ENCODE measurements at regions not wholly inside any gene's neighbourhood (a gene's known extent, or its start where the extent isn't known, plus 50 kb on each side); places are given as distances from the start of the nearest gene placed in this dataset.

DNA sequence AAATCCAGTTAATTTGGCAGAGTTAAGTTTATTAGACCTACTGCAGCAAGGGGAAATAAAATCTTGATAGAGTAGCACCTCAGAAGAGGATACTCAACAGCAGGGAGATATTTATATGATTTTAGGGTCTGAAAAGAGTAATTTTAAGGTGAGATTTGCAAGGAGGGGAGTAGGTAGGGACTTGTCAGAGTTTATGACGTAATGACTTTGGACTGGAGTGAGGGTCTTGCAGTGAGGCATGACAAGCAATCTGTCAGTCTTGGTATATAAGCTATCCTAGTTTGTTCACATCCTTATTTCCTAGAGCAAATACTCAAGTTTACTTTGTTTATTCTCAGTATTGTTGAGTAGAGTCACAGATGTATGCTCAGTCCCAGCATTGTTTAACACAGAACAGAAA, 722.6 kb downstream of the TLE4 start:
- DNase-seq (no peak), ATAC-seq (no peak)
- H3K4me1 ChIP-seq, result no peaks in the 10 kb centered on the region
- H3K27ac ChIP-seq, result no peak overlapping the region
- intact Hi-C loops (cut with DNase I; ENCODE audit: low total_unique reads), result no loop called here
- in situ Hi-C loops (cut with MboI; ENCODE audit: low sequenced_read_pairs in 4 of 4), result no loop called here
- TF ChIP-seq POLR2A (IDR thresholded peaks at IDR 0.05), result no peak
- H3K9me3 ChIP-seq, result no peaks in the 10 kb centered on the region
- no peaks in the 10 kb centered on the region for H3K36me3 ChIP-seq
- H3K4me3 ChIP-seq, result no peak overlapping the region
- H3K27me3 ChIP-seq, result no peaks in the 10 kb centered on the region

DNA sequence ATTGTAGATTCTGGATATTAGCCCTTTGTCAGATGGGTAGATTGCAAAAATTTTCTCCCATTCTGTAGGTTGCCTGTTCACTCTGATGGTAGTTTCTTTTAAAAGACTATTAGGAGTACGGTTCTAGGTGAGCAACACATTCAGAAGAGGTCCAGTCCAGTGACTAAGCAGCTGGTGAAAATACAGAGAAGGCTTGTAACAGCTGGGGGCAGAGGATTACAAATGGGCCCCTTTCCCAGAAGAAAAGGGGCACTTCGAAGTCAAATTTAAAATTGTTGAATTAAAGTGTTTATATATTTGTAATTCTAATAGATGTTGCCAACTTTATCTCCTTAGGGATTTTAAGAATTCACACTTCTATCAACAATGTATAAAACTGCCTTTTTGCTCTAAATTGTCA, 720.5 kb downstream of the TLE4 start:
- no peaks in the 10 kb centered on the region for H3K4me1 ChIP-seq
- H3K27ac ChIP-seq, result no peak overlapping the region
- intact Hi-C loops (cut with DNase I; ENCODE audit: low total_unique reads), result no loop called here
- TF ChIP-seq, protein P1, sequence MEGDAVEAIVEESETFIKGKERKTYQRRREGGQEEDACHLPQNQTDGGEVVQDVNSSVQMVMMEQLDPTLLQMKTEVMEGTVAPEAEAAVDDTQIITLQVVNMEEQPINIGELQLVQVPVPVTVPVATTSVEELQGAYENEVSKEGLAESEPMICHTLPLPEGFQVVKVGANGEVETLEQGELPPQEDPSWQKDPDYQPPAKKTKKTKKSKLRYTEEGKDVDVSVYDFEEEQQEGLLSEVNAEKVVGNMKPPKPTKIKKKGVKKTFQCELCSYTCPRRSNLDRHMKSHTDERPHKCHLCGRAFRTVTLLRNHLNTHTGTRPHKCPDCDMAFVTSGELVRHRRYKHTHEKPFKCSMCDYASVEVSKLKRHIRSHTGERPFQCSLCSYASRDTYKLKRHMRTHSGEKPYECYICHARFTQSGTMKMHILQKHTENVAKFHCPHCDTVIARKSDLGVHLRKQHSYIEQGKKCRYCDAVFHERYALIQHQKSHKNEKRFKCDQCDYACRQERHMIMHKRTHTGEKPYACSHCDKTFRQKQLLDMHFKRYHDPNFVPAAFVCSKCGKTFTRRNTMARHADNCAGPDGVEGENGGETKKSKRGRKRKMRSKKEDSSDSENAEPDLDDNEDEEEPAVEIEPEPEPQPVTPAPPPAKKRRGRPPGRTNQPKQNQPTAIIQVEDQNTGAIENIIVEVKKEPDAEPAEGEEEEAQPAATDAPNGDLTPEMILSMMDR (IDR thresholded peaks at IDR 0.05 in 4 of 5, conservative IDR thresholded peaks at IDR 0.05 in 1 of 5), result no peak
- TF ChIP-seq POLR2A (IDR thresholded peaks at IDR 0.05), result no peak
- in situ Hi-C loops (cut with MboI; ENCODE audit: low sequenced_read_pairs in 4 of 4), result no loop called here
- ATAC-seq (no peak), DNase-seq (no peak)
- no peaks in the 10 kb centered on the region for H3K36me3 ChIP-seq
- H3K9me3 ChIP-seq, result no peaks in the 10 kb centered on the region
- H3K27me3 ChIP-seq, result no peaks in the 10 kb centered on the region
- no peak overlapping the region for H3K4me3 ChIP-seq

DNA sequence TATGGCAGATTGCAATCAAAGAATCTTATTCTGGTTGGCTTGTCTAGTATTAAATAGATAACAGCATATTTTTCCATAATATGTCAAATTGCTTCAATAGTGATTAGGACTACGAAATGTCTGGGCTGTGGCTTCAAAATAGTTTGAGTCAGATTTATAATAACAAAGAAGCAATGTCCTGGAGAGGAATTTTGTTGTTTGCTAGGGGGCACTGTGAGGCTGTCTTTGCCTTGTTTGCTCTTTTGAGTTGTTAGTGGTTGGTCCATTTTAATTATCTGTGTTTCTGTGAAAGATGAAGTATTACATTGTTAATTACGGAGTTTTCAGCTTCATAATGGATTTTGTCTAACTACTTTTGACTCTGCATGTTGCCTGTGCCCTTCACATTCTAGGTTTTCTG, 713.6 kb downstream of the TLE4 start:
- Histone ChIP-seq H3K36me3 (no peaks in the 10 kb centered on the region), H3K4me3 (no peak overlapping the region), H3K27me3 (no peaks in the 10 kb centered on the region), H3K4me1 (no peaks in the 10 kb centered on the region), H3K27ac (no peak overlapping the region), H3K9me3 (no peaks in the 10 kb centered on the region)
- TF ChIP-seq, protein P1 (IDR thresholded peaks at IDR 0.05 in 4 of 5, conservative IDR thresholded peaks at IDR 0.05 in 1 of 5), result no peak
- TF ChIP-seq POLR2A (IDR thresholded peaks at IDR 0.05), result no peak
- intact Hi-C loops (cut with DNase I; ENCODE audit: low total_unique reads), result no loop called here
- in situ Hi-C loops (cut with MboI; ENCODE audit: low sequenced_read_pairs in 4 of 4), result loop anchor here in 1 of 4 donors (10.0 kb wide), 1 partner anchor 61 kb away; no protein-coding TSS in a partner anchor
- DNase-seq (no peak), ATAC-seq (no peak)

DNA sequence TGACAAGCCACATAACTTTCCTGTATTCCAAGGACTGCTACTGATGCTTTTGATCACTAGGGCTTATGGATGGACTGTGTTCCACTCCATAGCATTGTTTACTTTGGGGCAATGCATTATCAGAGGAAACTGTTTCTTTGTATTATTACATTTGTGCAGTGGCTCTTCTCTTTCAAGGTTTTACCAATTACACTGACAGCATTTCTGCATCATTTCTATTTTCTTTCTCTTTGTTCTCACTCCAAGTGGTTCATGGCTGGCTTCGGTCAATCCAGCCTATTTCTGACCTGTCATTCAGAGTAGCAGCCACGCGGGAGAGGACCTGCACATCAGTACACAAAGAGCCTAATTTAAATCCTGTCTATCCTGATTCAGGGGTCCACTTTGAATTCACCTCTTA, 711.0 kb downstream of the TLE4 start:
- Histone ChIP-seq H3K4me1 (no peaks in the 10 kb centered on the region), H3K9me3 (no peaks in the 10 kb centered on the region), H3K27me3 (no peaks in the 10 kb centered on the region), H3K36me3 (no peaks in the 10 kb centered on the region), H3K4me3 (no peak overlapping the region), H3K27ac (no peak overlapping the region)
- DNase-seq, result no peak
- no peak for ATAC-seq
- in situ Hi-C loops (cut with MboI; ENCODE audit: low sequenced_read_pairs in 4 of 4) (loop anchor here in 1 of 4 donors (10.0 kb wide), 1 partner anchor 58 kb away; no protein-coding TSS in a partner anchor), intact Hi-C loops (cut with DNase I; ENCODE audit: low total_unique reads) (no loop called here)
- no peak for TF ChIP-seq POLR2A (IDR thresholded peaks at IDR 0.05)

DNA sequence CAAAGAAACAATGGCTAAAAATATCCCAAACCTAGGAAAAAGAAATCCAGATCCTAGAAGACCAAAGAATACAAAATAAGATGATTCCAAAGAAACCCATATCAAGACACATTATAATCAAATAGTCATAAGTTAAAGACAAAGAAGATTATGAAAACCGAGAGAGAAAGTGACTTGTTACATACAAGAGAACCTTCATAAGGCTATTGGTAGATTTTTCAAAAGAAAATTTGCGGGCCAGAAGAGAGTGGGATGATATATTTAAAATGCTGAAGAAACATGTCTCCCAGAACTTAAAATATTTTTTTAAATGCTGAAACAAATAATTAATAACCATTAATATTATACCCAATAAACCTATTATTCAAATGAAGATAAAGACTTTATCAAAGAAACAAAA, 687.3 kb downstream of the TLE4 start:
- Histone ChIP-seq H3K36me3 (no peaks in the 10 kb centered on the region), H3K27me3 (no peaks in the 10 kb centered on the region), H3K4me3 (no peak overlapping the region), H3K9me3 (peaks cover 0 to 14% (median 0%) of the 10 kb centered on the region in 3 donors), H3K4me1 (no peaks in the 10 kb centered on the region), H3K27ac (no peak overlapping the region)
- in situ Hi-C loops (cut with MboI; ENCODE audit: low sequenced_read_pairs in 4 of 4) (no loop called here), intact Hi-C loops (cut with DNase I; ENCODE audit: low total_unique reads) (no loop called here)
- DNase-seq, result no peak
- TF ChIP-seq POLR2A (IDR thresholded peaks at IDR 0.05), result no peak
- TF ChIP-seq, protein P1 (IDR thresholded peaks at IDR 0.05 in 4 of 5, conservative IDR thresholded peaks at IDR 0.05 in 1 of 5), result no peak
- no peak for ATAC-seq

DNA sequence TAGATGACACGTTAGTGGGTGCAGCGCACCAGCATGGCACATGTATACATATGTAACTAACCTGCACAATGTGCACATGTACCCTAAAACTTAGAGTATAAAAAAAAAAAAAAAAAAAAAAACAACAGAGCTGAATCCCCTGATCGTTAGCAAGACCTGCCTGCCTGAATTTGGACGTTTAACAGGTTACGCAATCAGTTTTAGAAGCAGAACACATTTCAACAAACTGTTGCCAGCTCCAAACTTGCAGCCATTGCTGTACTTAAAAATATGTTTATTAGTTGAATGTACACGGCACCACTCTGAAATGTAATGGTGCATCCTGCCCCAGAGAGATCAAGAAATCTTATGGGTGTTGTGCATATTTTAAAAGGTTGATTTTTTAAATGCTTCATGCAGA, 680.0 kb downstream of the TLE4 start:
- Histone ChIP-seq H3K27ac (no peak overlapping the region), H3K36me3 (no peaks in the 10 kb centered on the region), H3K4me1 (no peaks in the 10 kb centered on the region), H3K27me3 (no peaks in the 10 kb centered on the region), H3K9me3 (no peaks in the 10 kb centered on the region), H3K4me3 (no peak overlapping the region)
- intact Hi-C loops (cut with DNase I; ENCODE audit: low total_unique reads), result no loop called here
- no peak for TF ChIP-seq POLR2A (IDR thresholded peaks at IDR 0.05)
- TF ChIP-seq, protein P1 (IDR thresholded peaks at IDR 0.05 in 4 of 5, conservative IDR thresholded peaks at IDR 0.05 in 1 of 5), result no peak
- ATAC-seq (no peak), DNase-seq (no peak)
- in situ Hi-C loops (cut with MboI; ENCODE audit: low sequenced_read_pairs in 4 of 4), result no loop called here
